Astrocyte (in vitro differentiated cells and primary cell): ENCODE measurements at regions not wholly inside any gene's neighbourhood (a gene's known extent, or its start where the extent isn't known, plus 50 kb on each side); places are given as distances from the start of the nearest gene placed in this dataset.

Source experiments
- EZH2 ChIP-seq: IDR thresholded peaks from 2 replicates; pipeline ENCODE4 v1.6.1; 2012; ENCODE audit warnings: mild to moderate bottlenecking, low read length, inconsistent platforms; ENCODE audit not compliant: insufficient read depth
- TF ChIP-seq, protein P1 (sequence below): IDR thresholded peaks from 2 replicates; pipeline ENCODE4 v1.5.1; 2011; ENCODE audit warnings: low read depth, mild to moderate bottlenecking, inconsistent platforms, low read length, moderate library complexity; ENCODE audit not compliant: insufficient read depth

DNA sequence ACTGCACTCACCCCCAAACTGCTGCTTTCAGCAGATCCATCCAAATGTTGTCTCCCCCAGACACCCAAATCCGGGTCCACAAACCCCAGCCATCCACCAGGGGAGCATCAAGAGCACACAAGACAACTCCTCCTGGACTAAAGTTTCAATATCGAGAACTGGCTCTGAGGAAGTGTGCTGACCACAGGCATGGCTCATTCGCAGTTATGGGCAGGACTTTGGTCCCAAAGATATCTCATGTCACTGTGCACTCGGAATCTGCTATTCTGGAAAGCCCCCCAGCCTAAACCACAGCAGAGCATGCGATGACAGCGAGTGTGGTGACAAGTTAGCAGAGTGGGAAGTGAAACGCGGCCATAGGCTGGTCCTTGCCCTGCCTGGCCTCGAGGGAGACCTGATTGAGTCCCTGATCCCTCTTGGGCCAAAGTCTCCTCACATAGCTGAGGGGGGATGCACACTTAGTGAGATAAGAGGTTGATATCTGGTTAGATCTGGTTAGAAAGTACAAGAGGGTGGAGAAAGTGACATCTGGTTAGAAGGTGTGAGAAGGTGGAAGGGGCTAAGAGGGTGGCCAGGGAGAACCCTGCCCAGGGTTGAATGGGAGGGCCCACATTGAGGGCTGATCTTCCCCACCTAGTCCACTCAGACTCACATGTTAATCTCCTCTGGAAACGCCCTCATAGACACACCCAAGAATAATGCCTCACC, 149.7 kb downstream of the MRPL14 start:
- TF ChIP-seq, protein P1, sequence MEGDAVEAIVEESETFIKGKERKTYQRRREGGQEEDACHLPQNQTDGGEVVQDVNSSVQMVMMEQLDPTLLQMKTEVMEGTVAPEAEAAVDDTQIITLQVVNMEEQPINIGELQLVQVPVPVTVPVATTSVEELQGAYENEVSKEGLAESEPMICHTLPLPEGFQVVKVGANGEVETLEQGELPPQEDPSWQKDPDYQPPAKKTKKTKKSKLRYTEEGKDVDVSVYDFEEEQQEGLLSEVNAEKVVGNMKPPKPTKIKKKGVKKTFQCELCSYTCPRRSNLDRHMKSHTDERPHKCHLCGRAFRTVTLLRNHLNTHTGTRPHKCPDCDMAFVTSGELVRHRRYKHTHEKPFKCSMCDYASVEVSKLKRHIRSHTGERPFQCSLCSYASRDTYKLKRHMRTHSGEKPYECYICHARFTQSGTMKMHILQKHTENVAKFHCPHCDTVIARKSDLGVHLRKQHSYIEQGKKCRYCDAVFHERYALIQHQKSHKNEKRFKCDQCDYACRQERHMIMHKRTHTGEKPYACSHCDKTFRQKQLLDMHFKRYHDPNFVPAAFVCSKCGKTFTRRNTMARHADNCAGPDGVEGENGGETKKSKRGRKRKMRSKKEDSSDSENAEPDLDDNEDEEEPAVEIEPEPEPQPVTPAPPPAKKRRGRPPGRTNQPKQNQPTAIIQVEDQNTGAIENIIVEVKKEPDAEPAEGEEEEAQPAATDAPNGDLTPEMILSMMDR: no peak
- TF ChIP-seq EZH2: no peak
